ENCODE measurements at regions not wholly inside any gene's neighbourhood (a gene's known extent, or its start where the extent isn't known, plus 50 kb on each side); places are given as distances from the start of the nearest gene placed in this dataset.
A peak's percentile ranks its signal among the peaks of the same experiment; 100 is the strongest.

DNA sequence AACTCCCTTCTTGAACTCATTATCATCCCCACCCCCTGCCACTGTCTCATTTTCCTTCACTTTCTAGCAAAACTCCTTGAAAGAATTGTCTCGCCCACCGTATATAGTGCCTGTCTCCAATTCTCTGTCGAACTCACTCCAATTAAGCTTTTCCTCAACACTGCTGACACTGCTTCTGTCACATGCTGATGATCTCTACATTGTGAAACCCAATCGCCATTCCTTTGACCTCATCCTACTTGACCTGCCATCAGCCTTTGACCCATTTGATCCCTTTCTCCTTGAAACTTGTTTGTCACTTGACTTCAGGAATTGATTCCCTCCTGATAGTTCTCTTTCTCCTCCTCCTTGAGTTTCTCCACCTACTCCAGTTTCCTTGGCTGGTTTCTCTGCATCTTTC is 54.8 kb downstream of the CCDC71L start:
- DNase-seq (ENCODE audit: low spot score): no peak

GRCh38 chr7:106604971-106605370 is 56.0 kb downstream of the CCDC71L start:
- no peak for DNase-seq (ENCODE audit: low spot score)

- no peak for DNase-seq (ENCODE audit: low spot score)
These were observed 56.5 kb downstream of the CCDC71L start for GRCh38 chr7:106604303-106604924.

DNA sequence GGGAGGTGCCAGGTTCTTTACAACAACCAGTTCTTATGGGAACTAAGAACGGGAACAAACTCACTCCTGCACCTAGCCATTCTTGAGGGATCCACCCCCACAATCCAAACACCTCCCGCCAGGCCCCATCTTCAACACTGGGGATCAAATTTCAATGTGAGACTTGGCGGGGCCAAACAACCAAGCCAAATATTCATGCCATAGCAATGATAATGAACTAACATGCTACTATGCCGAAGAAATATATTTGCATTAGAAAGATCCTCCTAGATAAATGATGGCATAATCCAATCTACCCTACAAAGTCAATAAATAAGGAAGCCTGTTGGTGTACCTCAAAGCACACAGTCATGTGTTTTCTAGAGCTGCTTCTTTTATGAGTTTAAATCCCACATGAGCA is 57.6 kb downstream of the CCDC71L start:
- no peak for DNase-seq (ENCODE audit: low spot score)

- DNase-seq (ENCODE audit: low spot score): no peak
These were observed 58.9 kb downstream of the CCDC71L start for GRCh38 chr7:106602062-106602461.

DNA sequence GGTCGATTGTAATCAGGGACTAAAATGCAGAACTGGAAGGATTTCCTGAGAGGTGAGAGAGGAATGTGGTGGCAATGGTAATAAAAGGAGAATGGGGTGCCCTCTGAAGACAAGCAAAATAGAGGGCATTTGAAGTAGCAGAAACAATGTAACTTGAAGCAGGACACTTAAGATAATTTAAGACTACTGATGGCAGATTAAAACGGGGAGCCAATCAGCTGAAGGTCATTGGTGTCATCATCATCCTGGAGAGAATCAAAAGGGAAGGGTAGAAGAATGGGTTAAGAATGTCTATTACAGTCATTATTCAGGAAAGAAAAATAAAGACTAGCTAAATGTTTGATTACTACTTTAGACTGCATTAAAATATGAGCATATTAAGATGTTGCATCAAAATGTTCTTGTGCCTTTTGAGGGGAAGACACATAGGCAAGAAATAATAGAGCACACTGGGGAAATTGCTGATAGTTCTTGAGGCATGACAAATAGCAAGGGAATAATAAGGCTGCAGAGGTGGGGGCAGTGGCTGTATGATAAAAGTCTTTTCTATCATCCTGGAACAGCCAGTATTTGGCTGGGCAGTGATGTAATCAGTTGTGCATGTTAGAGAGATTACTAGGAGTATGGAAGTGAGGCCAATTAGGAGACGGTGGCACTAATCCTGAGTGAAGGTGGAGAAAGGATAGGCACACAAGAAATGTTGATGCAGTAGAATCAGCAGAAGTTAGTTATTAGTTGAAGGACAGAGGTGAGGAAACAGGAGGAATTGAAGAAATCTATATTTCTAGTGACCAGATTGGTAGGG is 60.2 kb downstream of the CCDC71L start:
- no peak for DNase-seq (ENCODE audit: low spot score)

- no peak for DNase-seq (ENCODE audit: low spot score)
These were observed 61.6 kb downstream of the CCDC71L start for GRCh38 chr7:106599343-106599698.

DNA sequence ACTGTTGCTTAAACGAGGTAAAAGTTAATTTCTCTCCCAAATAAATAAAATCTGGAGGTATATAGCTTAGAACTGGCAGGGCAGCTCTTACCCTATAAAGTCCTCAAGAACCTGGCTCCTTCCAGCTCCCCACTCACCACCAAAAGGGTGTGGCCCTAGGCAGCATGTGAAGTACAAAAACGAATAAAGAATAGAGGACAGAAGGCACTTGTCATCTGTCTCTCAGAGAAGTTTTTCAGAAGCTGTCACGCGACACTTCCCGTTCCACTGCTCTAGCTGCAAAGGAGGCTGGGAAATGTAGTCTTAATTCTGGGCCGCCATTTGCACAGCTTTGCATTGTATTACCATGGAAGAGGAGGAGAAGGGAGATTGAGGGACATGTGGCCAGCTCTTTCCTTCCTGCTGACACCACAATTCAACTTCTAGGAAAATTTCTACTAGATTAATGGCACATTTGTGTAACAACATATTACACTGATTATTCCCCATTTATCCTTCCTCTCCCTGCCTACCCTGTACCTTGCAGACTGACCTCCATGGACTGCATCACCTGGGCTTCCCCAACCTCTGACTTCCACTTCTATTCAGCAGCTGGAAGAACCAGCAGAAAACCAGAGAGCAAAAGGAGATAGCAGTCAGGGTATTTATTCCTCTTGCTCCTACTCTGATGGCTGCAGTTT is 62.2 kb downstream of the CCDC71L start:
- DNase-seq (ENCODE audit: low spot score): peak; percentile 77

DNA sequence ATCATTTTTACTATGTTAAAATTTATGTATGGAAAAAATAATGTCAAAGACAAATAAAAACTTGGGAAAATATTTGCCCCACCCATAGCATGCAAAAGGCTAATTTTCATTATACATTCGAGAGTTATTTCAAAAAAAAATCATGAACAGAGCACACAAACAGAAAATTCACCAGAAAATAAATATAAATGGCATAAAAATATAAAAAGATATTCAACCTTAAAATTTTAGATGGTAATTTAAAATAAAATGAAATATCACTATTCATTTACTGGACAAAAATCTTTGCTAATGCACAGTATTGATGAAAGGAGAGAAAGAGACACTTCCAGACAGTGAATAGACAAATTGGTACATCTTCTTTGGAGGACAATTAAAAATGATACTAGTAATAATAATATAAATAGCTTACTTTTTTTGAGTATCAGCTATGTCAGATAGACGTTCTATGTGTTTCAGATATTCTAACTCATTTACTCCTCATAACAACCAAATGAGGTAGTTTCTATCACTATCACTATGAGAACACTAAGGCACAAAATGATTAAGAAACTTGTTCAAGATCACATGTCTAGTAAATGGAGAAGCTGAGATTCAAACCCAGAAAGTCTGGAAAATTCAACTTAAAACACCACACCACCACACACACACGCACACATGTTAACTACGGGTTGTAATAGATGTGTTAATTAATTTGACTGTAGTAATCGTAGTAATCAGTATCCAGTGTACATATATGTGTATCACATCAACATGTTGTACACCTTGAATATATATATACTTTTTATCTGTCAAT is 63.0 kb downstream of the CCDC71L start:
- DNase-seq (ENCODE audit: low spot score): no peak

DNA sequence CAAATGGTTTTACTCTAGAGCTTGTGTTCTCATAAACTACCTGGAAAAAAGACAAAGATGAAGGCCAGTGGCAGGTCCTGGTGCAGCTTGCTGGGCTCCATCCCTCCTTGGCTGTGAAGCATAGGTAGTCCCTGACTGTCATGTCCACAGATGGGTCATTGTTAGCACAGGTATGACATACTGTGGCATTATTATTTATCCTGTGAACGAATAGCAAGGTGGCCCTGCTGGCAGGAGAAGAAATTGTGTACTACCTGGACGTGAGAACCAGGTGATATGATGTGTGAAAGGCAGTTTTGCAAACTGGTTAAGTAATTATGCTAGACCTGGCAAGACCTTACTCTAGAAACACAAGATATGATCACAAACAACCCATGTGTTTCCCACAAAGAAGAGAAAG is 63.9 kb downstream of the CCDC71L start:
- no peak for DNase-seq (ENCODE audit: low spot score)

DNA sequence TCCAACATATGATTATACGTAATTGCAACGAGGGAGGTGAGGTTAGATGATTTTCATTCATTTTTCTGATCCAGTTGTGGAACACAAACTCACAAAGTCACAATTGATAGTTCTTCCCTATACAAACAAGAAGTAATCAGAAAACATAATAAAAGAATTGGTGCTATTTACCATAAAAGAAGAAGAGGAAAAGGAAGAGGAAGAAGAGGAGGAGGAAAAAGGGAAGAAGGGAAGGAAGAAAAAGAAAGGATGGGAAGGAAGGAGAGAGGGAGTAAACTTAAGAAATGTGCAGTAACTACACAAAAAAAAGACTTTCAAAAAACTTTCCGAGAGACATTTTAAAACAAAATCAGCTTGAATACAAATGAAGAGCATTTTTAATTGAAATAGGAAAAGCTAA is 65.0 kb downstream of the CCDC71L start:
- DNase-seq (ENCODE audit: low spot score): no peak

DNA sequence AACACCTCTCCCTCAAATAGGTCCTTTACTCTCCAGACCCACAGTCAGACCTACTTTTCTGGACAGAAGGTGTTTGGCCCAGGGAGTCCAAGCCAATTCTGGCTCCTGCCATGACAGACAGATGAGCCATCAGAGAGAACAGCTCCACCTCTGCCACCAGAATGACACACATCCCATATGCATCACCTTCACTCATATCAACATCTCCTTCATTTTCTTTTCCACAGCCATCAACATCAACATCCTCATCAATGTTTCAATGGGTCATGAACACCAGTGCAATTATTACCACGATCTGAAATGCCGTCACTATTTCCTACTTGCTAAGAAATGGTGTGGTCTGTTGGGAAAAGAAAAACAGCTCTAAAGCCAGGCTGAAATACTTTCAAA is 67.9 kb downstream of the CCDC71L start:
- DNase-seq (ENCODE audit: low spot score): no peak

- no peak for DNase-seq (ENCODE audit: low spot score)
These were observed 68.5 kb downstream of the CCDC71L start for GRCh38 chr7:106592282-106593027.

- no peak for DNase-seq (ENCODE audit: low spot score)
These were observed 69.8 kb downstream of the CCDC71L start for GRCh38 chr7:106591146-106591545.

GRCh38 chr7:106590209-106590816 is 70.6 kb downstream of the CCDC71L start:
- no peak for DNase-seq (ENCODE audit: low spot score)

GRCh38 chr7:106589198-106589879 is 71.6 kb downstream of the CCDC71L start:
- no peak for DNase-seq (ENCODE audit: low spot score)

DNA sequence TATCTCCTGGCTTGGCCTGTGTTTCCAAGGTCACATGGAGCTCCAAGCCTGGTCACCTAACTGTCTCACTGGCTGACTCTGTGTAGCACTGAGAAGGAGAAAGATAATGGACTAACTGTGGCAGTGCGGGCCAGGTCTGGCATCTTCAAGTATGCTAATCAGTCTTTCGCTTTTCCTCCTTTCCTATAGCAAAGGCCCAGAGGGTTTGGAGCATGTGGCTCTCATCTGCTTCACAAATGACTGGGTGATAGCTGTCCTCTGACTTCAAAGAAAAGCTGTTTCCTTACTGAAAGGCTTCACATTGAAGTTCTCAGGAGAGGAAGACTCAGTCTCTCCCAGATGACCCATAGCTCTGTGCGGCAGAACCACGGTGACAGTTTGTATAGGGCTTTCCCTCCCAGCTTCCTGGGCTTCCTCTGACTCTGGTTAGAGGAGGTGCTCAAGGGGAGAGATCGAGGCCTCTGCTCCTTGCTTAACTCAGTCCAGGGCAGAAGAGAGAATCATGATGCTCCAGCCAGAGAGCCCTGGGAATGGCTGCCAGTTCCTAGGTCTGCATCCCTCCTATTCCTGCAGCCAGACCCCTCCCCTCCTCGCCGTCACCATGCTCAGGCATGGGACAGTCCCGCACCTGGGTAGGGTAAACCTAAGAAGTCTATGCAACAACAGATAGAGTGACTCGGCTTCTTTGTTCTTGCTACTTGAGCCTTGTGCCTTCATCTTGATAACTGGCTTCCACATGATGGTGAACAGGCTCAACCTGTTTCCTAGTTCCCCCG is 72.3 kb downstream of the CCDC71L start:
- no peak for DNase-seq (ENCODE audit: low spot score)

DNA sequence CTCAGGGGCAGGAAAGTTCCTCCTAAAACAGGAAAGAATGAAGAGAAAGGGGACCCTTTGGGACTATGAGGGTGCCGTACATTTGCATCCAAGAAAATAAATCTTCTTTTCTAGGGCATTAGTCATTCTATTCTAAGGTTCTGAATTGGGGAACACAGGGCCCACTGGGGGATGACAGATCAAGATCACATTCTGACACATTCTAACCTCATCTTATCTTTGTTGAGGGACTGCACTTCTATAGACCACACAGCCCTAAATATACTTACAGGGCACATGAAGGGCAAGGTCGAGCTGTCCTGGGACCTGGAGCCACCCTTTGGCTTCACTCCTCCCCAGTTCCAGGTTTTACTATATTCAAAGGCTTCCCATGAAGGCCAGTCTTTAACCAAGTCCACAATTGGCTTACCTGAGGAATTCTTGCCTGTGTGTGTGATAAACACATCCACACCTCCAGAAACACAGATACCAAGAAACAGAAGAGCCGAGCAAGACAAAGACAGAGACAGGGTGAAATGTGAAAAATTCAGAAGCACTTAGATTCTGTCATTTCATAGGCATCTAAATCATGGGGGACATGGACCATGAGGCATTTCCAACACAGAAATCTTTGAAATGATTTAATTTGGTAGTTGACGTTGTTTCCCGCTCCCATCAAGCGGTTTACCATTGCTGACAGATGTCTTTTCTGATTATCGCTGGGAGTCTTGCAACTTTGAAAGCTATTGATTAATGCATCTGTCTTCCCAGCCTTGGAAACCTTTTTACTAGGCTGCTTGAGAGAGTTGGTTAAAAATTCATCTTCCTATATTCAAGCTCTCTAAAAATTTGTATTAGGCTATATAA is 75.8 kb downstream of the CCDC71L start:
- DNase-seq (ENCODE audit: low spot score): no peak
